ENCODE measurements at regions not wholly inside any gene's neighbourhood (a gene's known extent, or its start where the extent isn't known, plus 50 kb on each side); places are given as distances from the start of the nearest gene placed in this dataset.

DNA sequence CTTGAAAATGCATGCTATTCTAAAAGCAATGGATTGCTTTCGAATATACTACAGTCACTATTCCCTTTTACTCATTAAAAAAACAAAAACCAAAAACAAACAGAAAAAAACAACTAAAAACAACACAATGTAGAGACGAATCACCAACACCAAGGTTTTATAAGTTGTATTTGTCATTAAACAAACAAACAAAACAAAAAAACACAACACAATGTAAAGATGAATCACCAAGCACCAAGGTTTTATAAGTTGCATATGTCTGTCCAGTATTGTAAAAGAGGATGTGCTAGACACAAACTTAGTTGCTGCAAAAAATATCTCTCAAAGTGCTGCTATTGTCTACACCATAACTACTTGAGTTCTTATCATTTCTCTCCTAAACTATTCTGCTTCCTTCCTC, 1269.2 kb downstream of the EFNA5 start:
- Histone ChIP-seq H3K9ac (ENCODE audit: control insufficient read depth, extremely low read depth, insufficient read depth, low read length) (no peak overlapping the region), H4K20me1 (ENCODE audit: control insufficient read depth, extremely low read depth, insufficient read depth, low read length) (no peaks in the 10 kb centered on the region), H3K36me3 (ENCODE audit: control insufficient read depth in 2 of 2, extremely low read depth in 1 of 2, insufficient read depth in 2 of 2, low read length in 2 of 2) (no peaks in the 10 kb centered on the region), H3K4me1 (ENCODE audit: control insufficient read depth, extremely low read depth, insufficient read depth, low read length) (peaks cover 22% of the 10 kb centered on the region), H3K27ac (ENCODE audit: control insufficient read depth, insufficient read depth, low read length) (no peak overlapping the region), H3K9me3 (ENCODE audit: control insufficient read depth, low read depth, low read length) (no peaks in the 10 kb centered on the region), H3K4me3 (ENCODE audit: control insufficient read depth in 2 of 3, extremely low read depth in 1 of 3, insufficient read depth in 2 of 3, low read depth in 1 of 3, low read length in 3 of 3) (no peak overlapping the region), H3K4me2 (ENCODE audit: control insufficient read depth, extremely low read depth, insufficient read depth, low read depth, low read length) (no peak overlapping the region), H3K79me2 (ENCODE audit: control insufficient read depth, insufficient read depth, low read length) (no peaks in the 10 kb centered on the region), H2AFZ (ENCODE audit: control insufficient read depth, low read length) (no peak overlapping the region), H3K9me1 (ENCODE audit: control insufficient read depth, extremely low read depth, insufficient read depth, low read length) (no peaks in the 10 kb centered on the region), H3K27me3 (ENCODE audit: control insufficient read depth, extremely low read depth, insufficient read depth, low read length) (no peaks in the 10 kb centered on the region)
- FAIRE-seq (peak; percentile 53), DNase-seq (ENCODE audit: low read depth, low spot score) (no peak)
- dilution Hi-C loops (cut with MboI; ENCODE audit: extremely low pct_ligation_motif_present, low sequenced_read_pairs): no loop called here
- TF ChIP-seq, protein P1, sequence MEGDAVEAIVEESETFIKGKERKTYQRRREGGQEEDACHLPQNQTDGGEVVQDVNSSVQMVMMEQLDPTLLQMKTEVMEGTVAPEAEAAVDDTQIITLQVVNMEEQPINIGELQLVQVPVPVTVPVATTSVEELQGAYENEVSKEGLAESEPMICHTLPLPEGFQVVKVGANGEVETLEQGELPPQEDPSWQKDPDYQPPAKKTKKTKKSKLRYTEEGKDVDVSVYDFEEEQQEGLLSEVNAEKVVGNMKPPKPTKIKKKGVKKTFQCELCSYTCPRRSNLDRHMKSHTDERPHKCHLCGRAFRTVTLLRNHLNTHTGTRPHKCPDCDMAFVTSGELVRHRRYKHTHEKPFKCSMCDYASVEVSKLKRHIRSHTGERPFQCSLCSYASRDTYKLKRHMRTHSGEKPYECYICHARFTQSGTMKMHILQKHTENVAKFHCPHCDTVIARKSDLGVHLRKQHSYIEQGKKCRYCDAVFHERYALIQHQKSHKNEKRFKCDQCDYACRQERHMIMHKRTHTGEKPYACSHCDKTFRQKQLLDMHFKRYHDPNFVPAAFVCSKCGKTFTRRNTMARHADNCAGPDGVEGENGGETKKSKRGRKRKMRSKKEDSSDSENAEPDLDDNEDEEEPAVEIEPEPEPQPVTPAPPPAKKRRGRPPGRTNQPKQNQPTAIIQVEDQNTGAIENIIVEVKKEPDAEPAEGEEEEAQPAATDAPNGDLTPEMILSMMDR (optimal IDR thresholded peaks at IDR 0.05 in 1 of 3, IDR thresholded peaks at IDR 0.05 in 1 of 3, conservative IDR thresholded peaks at IDR 0.05 in 1 of 3; ENCODE audit: extremely low read depth in 1 of 3, insufficient read depth in 2 of 3, low read length in 3 of 3): no peak
- no peak for TF ChIP-seq EZH2 (IDR thresholded peaks at IDR 0.05; ENCODE audit: low read length)

DNA sequence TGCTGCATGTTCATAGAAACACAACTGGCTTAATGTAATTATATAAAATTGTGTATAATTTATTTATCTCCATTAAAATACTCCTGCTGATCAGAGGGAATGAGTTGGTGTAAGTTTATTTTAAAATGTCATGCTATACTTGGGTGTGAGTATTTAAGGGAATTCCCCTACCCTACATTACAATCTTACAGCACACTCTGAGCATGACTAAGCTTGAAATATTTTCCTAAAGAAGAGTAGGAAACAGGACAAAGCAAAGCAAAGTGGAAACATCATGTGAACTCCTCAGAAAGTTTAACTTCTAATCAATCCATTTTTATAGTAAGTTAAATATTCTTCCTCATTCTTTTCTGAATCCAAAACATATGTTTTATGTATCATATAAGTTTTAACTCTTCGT, 1271.3 kb downstream of the EFNA5 start:
- Histone ChIP-seq H2AFZ (ENCODE audit: control insufficient read depth, low read length) (no peak overlapping the region), H3K79me2 (ENCODE audit: control insufficient read depth, insufficient read depth, low read length) (no peaks in the 10 kb centered on the region), H3K9ac (ENCODE audit: control insufficient read depth, extremely low read depth, insufficient read depth, low read length) (peak overlapping the region; percentile 23), H3K27ac (ENCODE audit: control insufficient read depth, insufficient read depth, low read length) (peak overlapping the region; percentile 80), H3K4me1 (ENCODE audit: control insufficient read depth, extremely low read depth, insufficient read depth, low read length) (peaks cover 22% of the 10 kb centered on the region), H3K36me3 (ENCODE audit: control insufficient read depth in 2 of 2, extremely low read depth in 1 of 2, insufficient read depth in 2 of 2, low read length in 2 of 2) (no peaks in the 10 kb centered on the region), H3K4me3 (ENCODE audit: control insufficient read depth in 2 of 3, extremely low read depth in 1 of 3, insufficient read depth in 2 of 3, low read depth in 1 of 3, low read length in 3 of 3) (peak overlapping the region in 1 of 3 experiments; percentile 6), H3K9me3 (ENCODE audit: control insufficient read depth, low read depth, low read length) (no peaks in the 10 kb centered on the region), H3K4me2 (ENCODE audit: control insufficient read depth, extremely low read depth, insufficient read depth, low read depth, low read length) (peak overlapping the region; percentile 31), H3K9me1 (ENCODE audit: control insufficient read depth, extremely low read depth, insufficient read depth, low read length) (no peaks in the 10 kb centered on the region), H4K20me1 (ENCODE audit: control insufficient read depth, extremely low read depth, insufficient read depth, low read length) (no peaks in the 10 kb centered on the region), H3K27me3 (ENCODE audit: control insufficient read depth, extremely low read depth, insufficient read depth, low read length) (no peaks in the 10 kb centered on the region)
- no peak for TF ChIP-seq EZH2 (IDR thresholded peaks at IDR 0.05; ENCODE audit: low read length)
- TF ChIP-seq, protein P1 (optimal IDR thresholded peaks at IDR 0.05 in 1 of 3, IDR thresholded peaks at IDR 0.05 in 1 of 3, conservative IDR thresholded peaks at IDR 0.05 in 1 of 3; ENCODE audit: extremely low read depth in 1 of 3, insufficient read depth in 2 of 3, low read length in 3 of 3): no peak
- FAIRE-seq (peak; percentile 39), DNase-seq (ENCODE audit: low read depth, low spot score) (no peak)
- dilution Hi-C loops (cut with MboI; ENCODE audit: extremely low pct_ligation_motif_present, low sequenced_read_pairs): no loop called here
